IPS DF 6.9 (cell line): ENCODE measurements at regions not wholly inside any gene's neighbourhood (a gene's known extent, or its start where the extent isn't known, plus 50 kb on each side); places are given as distances from the start of the nearest gene placed in this dataset.
A peak's percentile ranks its signal among the peaks of the same experiment; 100 is the strongest.

Source experiments
- DNase-seq: peaks from one replicate; pipeline ENCODE4 v3.0.0-alpha.2; 2013; ENCODE audit warnings: low read depth, low spot score
- H3K27ac ChIP-seq: one replicate; pipeline ENCODE4 v1.5.1; 2013; ENCODE audit warnings: low read length, control low read depth
- H3K27me3 ChIP-seq: 2 replicates; pipeline ENCODE4 v1.6.1; 2013; ENCODE audit warnings: mild to moderate bottlenecking, low read length; ENCODE audit not compliant: control insufficient read depth, insufficient read depth
- H3K36me3 ChIP-seq: 2 replicates; pipeline ENCODE4 v1.6.1; 2013; ENCODE audit warnings: low read length; ENCODE audit not compliant: control insufficient read depth, insufficient read depth
- H3K4me1 ChIP-seq: 2 replicates; pipeline ENCODE4 v1.6.1; 2013; ENCODE audit warnings: low read length; ENCODE audit not compliant: control insufficient read depth, insufficient read depth
- H3K4me3 ChIP-seq: 2 replicates; pipeline ENCODE4 v1.5.1; 2013; ENCODE audit warnings: mild to moderate bottlenecking, low read length
- H3K9me3 ChIP-seq: 2 replicates; pipeline ENCODE4 v1.6.1; 2013; ENCODE audit warnings: low read length, inconsistent platforms; ENCODE audit not compliant: control insufficient read depth, insufficient read depth
- WGBS: extraction: QIAGEN DNeasy Blood & Tissue Kit; methylation state at CpG from one replicate; pipeline ENCODE4 v1.1.7; 2013; ENCODE audit warnings: mixed read lengths, missing lambda C conversion rate; ENCODE audit not compliant: insufficient read length, insufficient coverage; 5-methylcytosine and 5-hydroxymethylcytosine counted together

DNA sequence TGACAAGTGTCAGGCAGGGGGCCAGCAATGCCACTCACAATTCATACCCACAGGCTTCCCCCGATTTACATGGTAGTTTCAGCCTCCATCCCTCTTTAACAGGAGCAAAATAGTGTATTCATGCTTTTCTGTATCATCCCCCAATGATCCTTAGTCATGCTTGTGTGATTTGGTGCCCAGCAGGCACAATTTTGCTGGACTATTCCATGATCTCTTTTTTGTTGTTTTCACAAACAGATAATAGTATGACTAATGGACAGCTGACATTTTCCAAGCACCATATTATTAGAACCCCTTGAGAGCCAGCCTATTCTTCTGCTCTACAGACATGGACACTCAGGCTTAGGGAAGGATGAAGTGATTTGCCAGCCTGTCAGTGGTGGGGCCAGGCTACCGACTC lies 128.2 kb upstream of the RIPOR2 start:
- Histone ChIP-seq H3K9me3 (no peaks in the 10 kb centered on the region), H3K27me3 (no peaks in the 10 kb centered on the region), H3K4me3 (no peak overlapping the region), H3K27ac (no peak overlapping the region), H3K36me3 (no peaks in the 10 kb centered on the region), H3K4me1 (no peaks in the 10 kb centered on the region)
- no CpG with 5 or more reads among the region's 2 CpGs for WGBS
- no peak for DNase-seq

DNA sequence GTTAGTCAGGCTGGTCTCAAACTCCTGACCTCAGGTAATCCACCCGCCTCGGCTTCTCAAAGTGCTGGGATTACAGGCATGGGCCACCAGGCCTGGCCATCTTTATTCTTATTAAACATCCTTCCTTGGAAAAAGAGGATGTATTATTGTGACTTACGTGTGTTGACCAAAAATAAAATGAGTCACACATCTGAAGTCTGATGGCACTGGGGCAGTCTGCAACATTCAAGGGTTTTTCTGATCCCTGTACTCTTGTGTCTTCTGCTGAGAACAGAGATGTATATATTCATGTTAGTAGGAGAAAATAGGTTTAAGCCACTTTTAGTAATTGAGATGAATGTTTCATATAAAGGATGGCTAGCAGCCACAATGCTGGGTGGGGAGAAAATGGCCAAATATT lies 129.9 kb upstream of the RIPOR2 start:
- no peaks in the 10 kb centered on the region for H3K9me3 ChIP-seq
- DNase-seq, result no peak
- no peak overlapping the region for H3K27ac ChIP-seq
- H3K36me3 ChIP-seq, result no peaks in the 10 kb centered on the region
- no CpG with 5 or more reads among the region's 3 CpGs for WGBS
- no peak overlapping the region for H3K4me3 ChIP-seq
- no peaks in the 10 kb centered on the region for H3K4me1 ChIP-seq
- H3K27me3 ChIP-seq, result no peaks in the 10 kb centered on the region

GRCh38 chr6:25066593-25066992 lies 130.8 kb upstream of the RIPOR2 start:
- no peaks in the 10 kb centered on the region for H3K27me3 ChIP-seq
- no peak for DNase-seq
- H3K4me3 ChIP-seq, result no peak overlapping the region
- H3K36me3 ChIP-seq, result no peaks in the 10 kb centered on the region
- H3K4me1 ChIP-seq, result no peaks in the 10 kb centered on the region
- H3K27ac ChIP-seq, result no peak overlapping the region
- no peaks in the 10 kb centered on the region for H3K9me3 ChIP-seq
- no CpG with 5 or more reads among the region's 1 CpG for WGBS

DNA sequence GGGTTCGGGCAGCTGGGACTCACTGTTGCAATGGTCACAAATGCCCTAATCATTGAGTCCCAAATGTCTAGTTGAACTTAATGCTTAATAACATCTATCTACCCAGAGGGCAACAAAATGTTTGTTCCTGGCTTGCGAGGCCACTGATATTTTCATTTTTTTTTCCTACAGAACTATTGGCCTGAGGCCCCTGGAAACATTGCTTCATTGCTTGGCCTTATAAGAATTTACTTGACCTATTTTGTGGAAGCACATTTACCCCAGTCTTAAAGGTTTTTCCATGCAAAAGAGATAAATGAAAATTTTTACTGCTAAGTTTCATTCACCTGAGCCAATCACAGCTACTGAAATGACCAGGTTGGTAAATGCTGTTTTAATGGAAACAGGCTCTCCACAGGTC lies 133.1 kb upstream of the RIPOR2 start:
- Histone ChIP-seq H3K4me1 (no peaks in the 10 kb centered on the region), H3K36me3 (no peaks in the 10 kb centered on the region), H3K4me3 (no peak overlapping the region), H3K27ac (no peak overlapping the region), H3K27me3 (no peaks in the 10 kb centered on the region), H3K9me3 (no peaks in the 10 kb centered on the region)
- no peak for DNase-seq
- no CpG with 5 or more reads among the region's 2 CpGs for WGBS

GRCh38 chr6:25070547-25071366 lies 135.0 kb upstream of the RIPOR2 start:
- Histone ChIP-seq H3K4me1 (no peaks in the 10 kb centered on the region), H3K4me3 (no peak overlapping the region), H3K9me3 (no peaks in the 10 kb centered on the region), H3K27me3 (no peaks in the 10 kb centered on the region), H3K27ac (no peak overlapping the region), H3K36me3 (no peaks in the 10 kb centered on the region)
- DNase-seq, result peak; percentile 60
- no CpG with 5 or more reads among the region's 13 CpGs for WGBS

DNA sequence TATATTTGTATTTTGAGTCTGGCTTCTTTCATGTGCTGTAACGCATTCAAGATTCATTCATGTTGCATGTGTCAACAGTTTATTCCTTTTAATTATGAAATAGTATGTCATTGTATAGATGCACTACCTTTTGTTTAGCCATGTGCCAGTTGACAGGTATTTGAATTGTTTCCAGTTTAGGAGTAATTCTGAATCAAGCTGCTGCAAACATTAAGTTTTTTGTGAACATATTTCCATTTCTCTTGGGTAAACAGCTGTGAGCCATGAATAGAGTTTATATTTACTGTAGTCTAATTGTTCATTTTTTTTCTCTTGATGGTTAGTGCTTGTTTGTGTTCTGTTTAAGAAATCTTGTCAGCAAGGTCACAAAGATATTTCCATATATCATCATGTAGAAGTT lies 142.4 kb upstream of the RIPOR2 start:
- no peaks in the 10 kb centered on the region for H3K4me1 ChIP-seq
- H3K4me3 ChIP-seq, result no peak overlapping the region
- H3K9me3 ChIP-seq, result no peaks in the 10 kb centered on the region; the same call in 1 of the 2 replicates
- H3K27ac ChIP-seq, result no peak overlapping the region
- DNase-seq, result no peak
- no CpG with 5 or more reads among the region's 1 CpG for WGBS
- no peaks in the 10 kb centered on the region for H3K27me3 ChIP-seq
- no peaks in the 10 kb centered on the region for H3K36me3 ChIP-seq

DNA sequence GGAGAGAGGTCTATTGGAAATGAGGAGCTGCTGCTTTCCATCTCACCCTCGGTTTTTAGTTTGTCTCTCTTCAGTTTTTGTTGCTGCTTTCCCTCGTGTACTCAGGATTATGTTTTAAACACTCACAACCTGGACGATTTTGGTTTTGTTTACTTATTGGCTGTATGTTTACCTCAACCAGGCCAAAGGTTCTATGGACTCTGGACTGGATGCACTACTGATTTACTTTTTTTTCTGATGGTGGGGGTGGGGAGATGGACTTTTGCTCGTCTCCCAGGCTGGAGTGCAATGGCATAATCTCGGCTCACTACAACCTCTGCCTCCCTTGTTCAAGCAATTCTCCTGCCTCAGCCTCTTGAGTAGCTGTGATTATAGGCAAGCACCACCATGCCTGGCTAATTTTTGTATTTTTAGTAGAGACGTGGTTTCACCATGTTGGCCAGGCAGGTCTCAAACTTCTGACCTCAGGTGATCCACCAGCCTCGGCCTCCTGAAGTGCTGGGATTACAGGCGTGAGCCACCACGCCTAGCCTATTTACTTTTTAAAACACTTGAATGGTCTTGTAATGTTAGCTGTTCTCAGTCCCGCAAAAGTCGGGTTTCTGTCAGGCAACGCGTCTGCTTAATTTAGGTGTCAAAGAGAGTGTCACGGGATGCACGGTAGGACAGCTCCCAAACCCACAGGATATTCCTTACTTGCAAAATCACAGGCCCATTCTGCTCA lies 148.2 kb upstream of the RIPOR2 start:
- WGBS, result no CpG with 5 or more reads among the region's 15 CpGs
- DNase-seq, result no peak

DNA sequence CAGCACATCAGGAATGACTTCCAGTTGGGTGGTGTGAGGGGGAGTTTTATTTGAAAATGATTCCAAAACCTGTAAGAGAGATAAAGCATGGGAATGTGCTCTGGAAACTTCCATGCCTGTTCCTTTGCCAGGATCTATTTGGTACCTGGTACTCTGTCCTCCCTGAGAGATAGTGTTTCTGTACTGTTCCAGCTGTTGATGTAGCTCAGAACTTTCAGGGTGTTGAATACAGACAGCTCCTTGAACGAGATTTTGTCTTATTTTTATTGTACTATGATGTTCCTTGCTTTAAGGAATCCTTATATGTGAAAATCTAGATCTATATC lies 148.7 kb upstream of the RIPOR2 start:
- Histone ChIP-seq H3K9me3 (no peaks in the 10 kb centered on the region), H3K27ac (no peak overlapping the region), H3K4me1 (no peaks in the 10 kb centered on the region), H3K27me3 (no peaks in the 10 kb centered on the region), H3K36me3 (no peaks in the 10 kb centered on the region), H3K4me3 (no peak overlapping the region)
- no CpG with 5 or more reads among the region's 1 CpG for WGBS
- no peak for DNase-seq

More for the DNA sequence above, 148.2 kb upstream of the RIPOR2 start:
- Histone ChIP-seq H3K4me3 (no peak overlapping the region), H3K4me1 (no peaks in the 10 kb centered on the region), H3K27me3 (no peaks in the 10 kb centered on the region), H3K27ac (no peak overlapping the region), H3K9me3 (no peaks in the 10 kb centered on the region), H3K36me3 (no peaks in the 10 kb centered on the region)

- H3K27ac ChIP-seq, result no peak overlapping the region
- no peaks in the 10 kb centered on the region for H3K36me3 ChIP-seq
These were observed 150.0 kb upstream of the RIPOR2 start for GRCh38 chr6:25085756-25086155.

DNA sequence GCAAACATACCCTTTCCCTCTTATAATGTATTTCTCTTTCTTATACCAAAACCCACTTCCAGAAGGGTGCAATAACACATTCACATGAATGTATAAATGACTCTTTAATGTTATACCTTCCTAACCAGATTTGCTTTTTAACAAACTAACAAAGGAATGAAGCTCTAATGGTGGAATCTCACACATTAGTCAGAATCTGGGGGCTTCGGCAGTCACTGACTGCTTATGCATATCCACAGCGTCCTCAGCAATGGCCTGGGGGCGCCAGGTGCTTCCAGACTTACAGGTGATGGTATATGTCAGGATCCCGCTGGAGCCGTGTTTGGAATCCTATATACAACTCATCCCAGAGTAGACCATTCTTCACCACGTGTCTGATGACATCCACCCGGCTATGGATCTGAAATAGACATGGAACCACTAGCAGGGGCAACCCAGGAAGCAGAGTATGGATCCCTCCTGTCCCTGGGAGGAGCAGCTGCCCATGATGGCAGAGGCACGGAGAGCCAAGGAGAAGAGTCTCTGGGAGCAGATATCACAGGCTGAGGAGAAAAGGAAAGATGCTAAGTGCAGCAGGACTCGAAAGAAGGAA lies 150.8 kb upstream of the RIPOR2 start:
- no peaks in the 10 kb centered on the region for H3K4me1 ChIP-seq
- H3K27ac ChIP-seq, result no peak overlapping the region
- no peaks in the 10 kb centered on the region for H3K36me3 ChIP-seq
- H3K27me3 ChIP-seq, result no peaks in the 10 kb centered on the region
- WGBS, result no CpG with 5 or more reads among the region's 9 CpGs
- no peak overlapping the region for H3K4me3 ChIP-seq
- no peak for DNase-seq
- no peaks in the 10 kb centered on the region for H3K9me3 ChIP-seq

More at GRCh38 chr6:25085756-25086155, 150.0 kb upstream of the RIPOR2 start:
- no peaks in the 10 kb centered on the region for H3K4me1 ChIP-seq
- WGBS, result no CpG with 5 or more reads among the region's 1 CpG
- no peak overlapping the region for H3K4me3 ChIP-seq
- H3K27me3 ChIP-seq, result no peaks in the 10 kb centered on the region
- H3K9me3 ChIP-seq, result no peaks in the 10 kb centered on the region
- DNase-seq, result no peak
